D721Med (cell line): ENCODE measurements at regions not wholly inside any gene's neighbourhood (a gene's known extent, or its start where the extent isn't known, plus 50 kb on each side); places are given as distances from the start of the nearest gene placed in this dataset.
"Not testable (repeated sequence)": the region's sequence is repeated elsewhere in the genome, so short reads cannot be mapped to it uniquely, and the experiment has no call there.

Source experiments
- DNase-seq: peaks from one replicate; pipeline ENCODE4 v3.0.0; 2011; ENCODE audit warnings: low spot score; ENCODE audit not compliant: insufficient read length
- FAIRE-seq: peaks from 2 replicates; lab custom pipeline; 2011; peaks lifted over from hg19 to GRCh38; lab: Jason Lieb, UNC
- CTCF ChIP-seq: IDR thresholded peaks from 2 replicates; pipeline ENCODE4 v1.5.1; 2012; ENCODE audit warnings: mild to moderate bottlenecking, control low read depth; ENCODE audit not compliant: insufficient read depth; ENCODE audit errors: missing control alignments

- DNase-seq (no peak), FAIRE-seq (no peak)
- TF ChIP-seq CTCF = no peak
Observed at GRCh38 chr14:71783786-71784185, 148.4 kb upstream of the RGS6 start.

GRCh38 chr14:71789005-71789404, 143.2 kb upstream of the RGS6 start:
- DNase-seq (no peak), FAIRE-seq (no peak)
- no peak for TF ChIP-seq CTCF

DNA sequence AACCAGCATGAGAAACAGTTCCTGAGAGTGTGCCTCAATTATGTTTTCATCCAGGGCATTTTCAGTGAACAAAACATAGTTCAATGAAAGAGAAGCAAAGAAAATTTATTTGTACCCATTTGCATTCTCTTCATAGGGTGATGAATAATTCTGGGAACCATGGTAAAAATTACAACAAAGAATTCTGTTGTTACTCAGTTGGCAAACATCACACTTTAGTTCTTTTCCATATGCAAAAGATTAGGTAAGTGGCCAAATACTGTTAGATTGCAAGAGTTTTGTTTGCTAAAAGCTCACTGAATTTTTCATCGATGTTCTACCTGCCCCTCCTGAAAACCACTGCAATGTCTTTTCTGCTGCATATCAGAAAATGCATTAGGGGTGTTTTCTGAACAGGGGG, 132.4 kb upstream of the RGS6 start:
- FAIRE-seq = no peak
- no peak for DNase-seq
- no peak for TF ChIP-seq CTCF

- no peak for DNase-seq
- FAIRE-seq = no peak
- no peak for TF ChIP-seq CTCF
Observed at GRCh38 chr14:71800878-71801277, 131.4 kb upstream of the RGS6 start.

GRCh38 chr14:71803539-71804260, 128.5 kb upstream of the RGS6 start:
- DNase-seq (no peak), FAIRE-seq (no peak)
- TF ChIP-seq CTCF = no peak

DNA sequence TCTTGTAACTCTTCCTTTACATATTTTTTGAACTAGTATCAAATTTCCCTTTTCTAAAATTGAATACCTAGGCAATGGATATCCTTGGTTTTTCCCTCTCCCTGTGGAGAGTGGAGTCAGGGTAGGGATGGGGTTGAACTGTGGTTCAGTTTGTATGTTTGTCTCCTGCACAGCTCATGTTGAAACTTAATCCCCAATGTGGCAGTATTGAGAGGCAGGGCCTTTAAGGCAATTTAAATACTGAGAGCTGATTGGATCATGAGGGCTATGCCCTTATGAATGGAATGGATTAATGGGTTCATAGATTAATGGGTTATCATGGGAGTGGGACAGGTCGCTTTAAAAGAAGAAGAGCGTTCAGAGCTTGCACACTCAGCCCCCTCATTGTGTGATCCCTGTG, 127.2 kb upstream of the RGS6 start:
- DNase-seq = no peak
- TF ChIP-seq CTCF = no peak
- no peak for FAIRE-seq

GRCh38 chr14:71807049-71807448, 125.2 kb upstream of the RGS6 start:
- not testable (repeated sequence) for DNase-seq, FAIRE-seq

DNA sequence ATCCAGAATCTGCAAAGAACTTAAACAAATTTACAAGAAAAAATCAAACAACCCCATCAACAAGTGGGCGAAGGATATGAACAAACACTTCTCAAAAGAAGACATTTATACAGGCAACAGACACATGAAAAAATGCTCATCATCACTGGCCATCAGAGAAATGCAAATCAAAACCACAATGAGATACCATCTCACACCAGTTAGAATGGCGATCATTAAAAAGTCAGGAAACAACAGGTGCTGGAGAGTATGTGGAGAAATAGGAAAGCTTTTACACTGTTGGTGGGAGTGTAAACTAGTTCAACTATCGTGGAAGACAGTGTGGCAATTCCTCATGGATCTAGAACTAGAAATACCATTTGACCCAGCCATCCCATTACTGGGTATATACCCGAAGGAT, 121.4 kb upstream of the RGS6 start:
- DNase-seq, FAIRE-seq: not testable (repeated sequence)
